Stimulated activated CD4-positive, alpha-beta T cell treated with anti-CD3 and anti-CD28 coated beads, TNF-alpha, amount 100 ng/mL, for 48 hours (primary cell): ENCODE measurements at regions not wholly inside any gene's neighbourhood (a gene's known extent, or its start where the extent isn't known, plus 50 kb on each side); places are given as distances from the start of the nearest gene placed in this dataset.

Experiments used
- DNase-seq, 3 donors: peaks; one replicate each; pipeline ENCODE4 v3.0.0-alpha.2; 2020; ENCODE audit warnings: low read depth in 3 of 3

DNA sequence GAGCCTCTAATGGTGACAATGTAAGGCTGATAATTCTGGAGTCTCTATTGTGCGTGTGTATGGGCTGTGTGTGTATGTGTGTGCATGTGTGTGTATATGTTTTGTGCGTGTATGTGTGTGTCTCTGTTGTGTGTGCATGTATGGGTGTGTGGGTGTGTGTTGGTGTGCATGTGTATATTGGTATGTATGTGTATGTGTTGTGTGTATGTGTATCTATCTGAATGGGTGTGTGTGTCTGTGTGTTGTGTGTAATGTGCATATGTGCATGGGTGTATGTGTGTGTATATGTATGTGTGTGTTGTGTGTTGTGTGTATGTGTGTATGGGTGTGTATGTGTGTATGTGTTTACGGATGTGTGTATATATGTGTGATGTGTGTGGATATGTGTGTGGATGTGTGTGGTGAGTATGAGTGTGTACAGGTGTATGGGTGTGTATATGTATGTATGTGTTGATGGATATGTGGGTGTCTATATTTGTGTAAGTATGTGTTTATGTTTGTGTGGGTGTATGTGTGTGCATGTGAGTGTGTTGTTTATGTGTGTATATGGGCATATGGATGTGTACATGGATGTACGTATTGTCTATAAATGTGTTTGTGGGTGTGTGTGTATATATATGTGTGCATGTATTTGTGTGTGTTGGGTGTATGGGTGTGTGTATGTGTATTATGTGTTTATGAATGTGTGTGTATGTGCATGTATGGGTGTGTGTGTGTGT, 366.7 kb downstream of the UQCRFS1 start:
- DNase-seq = no peak

- no peak for DNase-seq
Measured at GRCh38 chr19:28843761-28844492, 369.0 kb downstream of the UQCRFS1 start.

DNA sequence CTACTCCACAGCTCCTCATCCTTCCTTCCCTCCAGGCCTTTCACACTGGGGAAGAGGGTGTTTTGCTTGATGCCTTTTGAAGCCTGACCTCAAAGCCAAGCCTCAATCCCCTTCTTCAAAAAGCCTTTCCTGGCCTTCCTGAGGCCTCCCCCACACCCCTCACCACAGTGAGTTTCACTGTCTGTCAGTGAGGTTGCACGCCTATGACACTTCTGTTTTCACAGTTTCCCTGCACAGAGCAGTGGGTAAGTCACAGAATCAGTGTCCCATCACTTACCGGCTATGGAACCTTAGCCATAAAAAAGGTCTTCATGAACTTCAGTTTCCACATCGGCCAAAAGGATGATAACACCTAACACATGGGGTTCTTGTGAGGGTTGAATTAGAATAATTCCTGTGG, 371.4 kb downstream of the UQCRFS1 start:
- no peak for DNase-seq

GRCh38 chr19:28840891-28841290, 372.1 kb downstream of the UQCRFS1 start:
- DNase-seq = no peak

DNA sequence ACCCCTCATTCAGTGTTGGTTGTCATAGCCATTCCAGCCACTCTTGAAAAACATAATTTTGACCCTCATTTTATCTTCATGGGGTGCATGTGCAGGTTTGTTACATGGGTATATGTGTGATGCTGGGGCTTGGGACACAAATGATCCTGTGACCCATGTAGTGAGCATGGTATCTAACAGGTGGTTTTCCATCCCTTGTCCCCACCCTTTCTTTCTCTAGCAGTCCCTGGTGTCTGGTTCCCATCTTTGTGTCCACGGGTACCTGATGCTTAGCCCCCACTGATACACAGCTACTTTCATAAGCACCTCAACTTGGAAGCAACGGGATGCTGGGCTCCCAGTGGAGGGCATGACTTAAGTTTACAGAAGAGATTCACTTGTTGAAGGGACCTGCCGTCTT, 373.5 kb downstream of the UQCRFS1 start:
- no peak for DNase-seq

GRCh38 chr19:28838909-28839308, 374.0 kb downstream of the UQCRFS1 start:
- no peak for DNase-seq

GRCh38 chr19:28836421-28836820, 376.5 kb downstream of the UQCRFS1 start:
- no peak for DNase-seq

DNA sequence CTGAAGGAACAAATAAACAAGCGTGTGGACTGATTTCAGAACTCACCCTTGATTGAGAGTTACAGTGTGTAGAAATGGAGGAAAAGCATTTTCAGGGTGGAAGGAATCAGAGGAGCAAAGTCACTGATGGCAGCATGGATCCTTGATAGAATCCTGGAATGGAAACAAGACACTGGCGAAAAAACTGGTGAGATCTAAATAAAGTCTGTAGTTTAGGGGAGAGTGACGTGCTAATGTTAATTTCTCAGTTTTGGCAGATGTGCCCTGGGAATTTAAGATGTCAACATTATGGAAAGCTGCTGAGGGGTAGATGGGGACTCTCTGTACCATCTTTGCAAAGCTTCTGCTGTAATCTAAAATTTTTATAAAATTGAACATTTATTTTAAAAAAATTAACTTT, 378.0 kb downstream of the UQCRFS1 start:
- DNase-seq = no peak

- no peak for DNase-seq
Measured at GRCh38 chr19:28831462-28831861, 381.5 kb downstream of the UQCRFS1 start.

GRCh38 chr19:28829762-28830161, 383.2 kb downstream of the UQCRFS1 start:
- DNase-seq = no peak

DNA sequence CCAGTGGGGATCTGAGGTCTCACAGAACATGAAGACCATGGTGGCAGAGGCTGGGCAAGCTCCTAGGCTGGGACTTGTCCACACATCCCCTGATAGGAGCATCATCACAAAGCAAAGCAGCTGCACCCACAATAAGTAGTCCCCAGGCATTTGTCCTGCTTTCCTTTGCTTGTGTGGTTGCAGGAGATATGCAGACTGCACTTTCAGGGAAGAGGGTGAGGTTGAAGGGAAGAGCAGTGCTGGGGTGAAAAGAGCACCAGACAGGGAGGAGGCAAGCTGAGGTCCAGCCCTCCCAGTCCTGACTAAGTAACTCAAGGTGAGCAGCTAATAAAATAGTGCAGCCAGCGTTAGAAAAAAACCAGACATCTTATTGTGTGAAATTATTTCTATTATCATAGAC, 383.6 kb downstream of the UQCRFS1 start:
- DNase-seq = no peak

DNA sequence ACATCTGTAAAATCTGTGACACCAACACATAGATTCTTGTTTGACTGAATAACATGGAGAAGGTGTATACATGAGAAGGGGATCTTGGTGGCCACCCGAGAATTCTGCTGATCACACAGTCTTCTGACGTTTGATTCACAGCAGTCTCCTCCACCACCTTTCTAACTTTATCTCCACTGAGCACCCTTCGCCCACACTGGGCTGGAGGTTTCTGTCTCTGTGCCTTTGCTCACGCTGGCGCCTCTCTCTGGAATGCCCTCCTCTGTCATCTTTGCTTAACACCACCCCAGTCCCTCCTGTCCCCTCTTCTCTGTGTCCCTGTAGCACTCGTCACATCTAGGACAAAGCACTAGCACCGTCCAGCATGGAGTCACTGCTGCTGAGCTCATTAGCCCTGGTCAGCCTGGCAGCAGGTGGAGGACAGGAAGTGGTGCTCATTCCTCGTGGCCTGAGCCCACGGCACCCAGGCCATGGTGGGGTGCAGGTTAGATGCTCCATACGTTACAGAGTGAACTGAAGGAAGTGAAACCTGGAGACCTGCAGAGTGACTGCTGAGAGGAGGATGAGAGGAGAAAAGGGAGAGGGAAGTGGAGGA, 384.6 kb downstream of the UQCRFS1 start:
- DNase-seq = no peak

DNA sequence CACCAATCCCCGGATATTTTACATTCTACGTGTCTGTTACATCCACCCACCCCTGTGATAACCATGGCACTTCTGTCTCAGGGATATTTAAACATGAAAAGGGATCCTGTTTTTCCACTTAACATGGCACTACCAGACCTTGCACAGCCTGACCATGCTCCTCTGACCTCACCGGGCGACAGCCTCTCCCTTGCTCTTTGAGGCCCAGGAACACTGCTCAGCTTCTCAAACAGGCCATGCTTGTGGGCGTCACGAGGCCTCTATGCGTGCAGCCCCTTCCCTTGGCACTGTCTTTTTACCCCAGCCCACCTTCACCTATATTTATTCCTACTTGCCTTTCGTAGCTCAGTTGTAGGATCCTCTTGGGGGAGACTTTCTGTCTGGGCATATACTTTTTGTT, 385.6 kb downstream of the UQCRFS1 start:
- DNase-seq = no peak

- DNase-seq = no peak
Measured at GRCh38 chr19:28823338-28823961, 389.5 kb downstream of the UQCRFS1 start.

DNA sequence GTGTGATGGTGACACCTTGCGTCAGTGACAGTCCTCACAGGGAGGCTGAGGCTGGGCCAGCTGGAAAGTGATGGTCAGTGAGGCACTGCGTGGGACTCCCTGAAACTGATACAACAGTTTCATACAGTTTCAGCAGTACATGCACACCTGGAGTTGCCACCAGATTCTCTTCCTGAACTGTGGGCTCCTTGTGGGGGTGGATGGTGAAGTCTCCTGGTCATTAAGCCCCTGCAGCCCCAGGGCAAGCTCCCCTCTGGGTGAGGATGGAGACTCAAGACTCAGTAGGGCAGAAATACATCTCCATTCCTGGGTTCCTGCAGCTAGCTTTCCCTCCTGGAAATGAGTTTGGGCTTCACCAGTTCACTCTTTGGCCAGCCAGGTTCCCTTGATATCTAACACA, 392.7 kb downstream of the UQCRFS1 start:
- no peak for DNase-seq

DNA sequence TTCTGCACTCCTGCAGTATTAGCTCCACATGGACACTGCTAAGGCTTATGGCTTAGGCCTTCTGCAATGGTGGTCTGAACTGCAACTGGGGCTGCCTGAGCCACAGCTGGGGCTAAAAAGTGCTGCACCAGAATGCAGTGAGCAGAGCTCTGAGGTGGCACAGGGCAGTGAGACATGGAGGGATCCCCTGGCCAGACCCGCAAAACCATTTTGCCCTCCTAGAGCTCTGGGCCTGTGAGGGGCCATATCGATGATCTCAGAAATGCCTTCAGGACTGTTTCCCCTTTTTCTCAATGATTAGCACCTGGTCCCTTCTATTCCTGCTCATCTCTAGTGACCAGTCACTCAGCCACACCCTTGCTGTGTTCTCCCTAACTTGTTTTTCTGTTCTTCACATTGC, 397.7 kb downstream of the UQCRFS1 start:
- DNase-seq = no peak

- DNase-seq = no peak
Measured at GRCh38 chr19:28794301-28794700, 418.6 kb downstream of the UQCRFS1 start.

DNA sequence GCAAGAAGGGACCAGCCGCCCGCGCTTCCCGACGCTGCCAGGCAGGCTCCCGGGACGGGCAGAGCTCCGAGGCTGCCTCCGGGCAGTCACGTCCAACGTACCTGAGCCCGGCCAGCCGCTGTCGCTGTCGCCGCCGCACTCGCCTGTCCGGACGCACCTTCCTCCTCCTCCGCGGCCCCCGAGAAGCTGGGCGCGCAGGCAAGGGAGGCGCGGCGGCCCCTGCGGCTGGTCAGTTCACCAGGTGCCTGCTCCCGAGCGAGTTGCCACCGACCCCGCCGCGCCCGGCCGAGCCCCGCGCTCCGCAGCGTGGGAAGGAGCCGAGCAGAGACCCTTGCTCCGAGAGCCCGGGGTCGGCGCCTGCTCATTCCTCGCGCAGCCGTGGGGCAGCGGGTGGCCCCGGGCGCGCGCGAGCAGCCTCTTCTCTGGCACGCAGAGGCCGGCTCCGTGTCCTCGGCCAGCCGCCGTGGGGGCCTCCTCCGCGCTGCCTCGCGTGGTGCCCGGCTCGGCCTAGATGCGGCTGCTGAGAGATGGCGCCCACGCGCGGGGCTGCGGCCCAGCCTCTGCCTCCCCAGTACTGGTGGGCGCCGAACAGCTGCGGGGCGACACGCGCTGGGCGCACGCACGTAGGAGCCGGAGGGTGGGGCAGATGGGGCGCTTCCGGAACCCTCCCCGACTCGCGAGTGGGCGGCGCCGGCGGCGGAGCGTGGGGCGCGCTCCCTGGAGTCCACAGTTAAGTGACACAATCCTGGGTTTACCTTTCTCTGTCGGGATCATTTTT, 419.4 kb downstream of the UQCRFS1 start:
- no peak for DNase-seq

- DNase-seq = no peak
Measured at GRCh38 chr19:28785971-28786370, 427.0 kb downstream of the UQCRFS1 start.

DNA sequence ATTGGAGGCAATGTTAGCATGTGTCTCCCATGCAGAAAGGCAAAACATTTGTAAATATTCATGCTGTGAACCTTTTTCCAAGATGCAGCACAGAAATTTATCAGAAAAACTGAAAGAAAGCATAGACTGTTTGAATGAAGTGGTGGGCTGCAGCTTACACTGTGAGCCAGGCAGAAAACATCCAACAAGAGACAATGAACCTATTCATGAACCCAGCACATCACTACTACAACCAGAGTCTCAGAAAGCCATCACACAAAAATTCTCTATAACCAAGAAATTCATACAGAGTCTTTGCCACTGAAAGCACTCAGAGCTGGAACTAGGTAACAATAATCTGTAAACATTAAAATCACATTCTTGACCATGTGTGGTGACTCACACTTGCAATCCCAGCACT, 448.9 kb downstream of the UQCRFS1 start:
- DNase-seq = no peak

- no peak for DNase-seq
Measured at GRCh38 chr19:28746478-28746877, 466.5 kb downstream of the UQCRFS1 start.

DNA sequence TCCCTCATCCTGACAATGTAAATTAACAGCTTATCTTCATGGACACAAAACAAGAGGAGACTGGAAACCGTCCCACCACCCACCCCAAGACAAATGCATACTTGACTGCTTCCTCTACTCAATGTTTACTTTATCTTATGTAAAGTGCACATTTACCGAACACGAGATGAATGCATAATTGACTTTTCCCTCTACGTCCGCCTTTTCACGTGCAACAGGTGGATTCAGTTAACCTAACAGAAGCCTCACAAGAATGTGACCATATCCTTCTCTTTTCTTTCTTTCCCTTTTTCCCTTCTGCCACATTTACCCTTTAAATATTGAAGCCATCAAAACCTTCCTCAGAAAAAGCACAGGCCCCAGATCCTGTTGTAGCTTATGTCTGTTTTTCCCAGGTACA, 468.0 kb downstream of the UQCRFS1 start:
- DNase-seq = no peak
